ENCODE measurements at regions not wholly inside any gene's neighbourhood (a gene's known extent, or its start where the extent isn't known, plus 50 kb on each side); places are given as distances from the start of the nearest gene placed in this dataset.

GRCh38 chr7:155961241-155962190, 149.3 kb upstream of the SHH start:
- peak; percentile 14 for DNase-seq

GRCh38 chr7:155959894-155960293, 147.6 kb upstream of the SHH start:
- no peak for DNase-seq

GRCh38 chr7:155956977-155957376, 144.7 kb upstream of the SHH start:
- DNase-seq, result no peak

- no peak for DNase-seq
Observed at GRCh38 chr7:155955367-155955635, 143.0 kb upstream of the SHH start.

- DNase-seq, result no peak
Observed at GRCh38 chr7:155954550-155955366, 142.5 kb upstream of the SHH start.

- no peak for DNase-seq
Observed at GRCh38 chr7:155953781-155954549, 141.7 kb upstream of the SHH start.

- DNase-seq, result no peak
Observed at GRCh38 chr7:155953501-155953778, 141.2 kb upstream of the SHH start.

GRCh38 chr7:155951554-155952158, 139.4 kb upstream of the SHH start:
- peak; percentile 63 for DNase-seq

GRCh38 chr7:155950898-155951553, 138.8 kb upstream of the SHH start:
- DNase-seq, result no peak

- no peak for DNase-seq
Observed at GRCh38 chr7:155948845-155949244, 136.6 kb upstream of the SHH start.

- DNase-seq, result no peak
Observed at GRCh38 chr7:155948423-155948822, 136.2 kb upstream of the SHH start.

GRCh38 chr7:155947051-155947450, 134.8 kb upstream of the SHH start:
- no peak for DNase-seq

- DNase-seq, result no peak
Observed at GRCh38 chr7:155945670-155946325, 133.5 kb upstream of the SHH start.

- DNase-seq, result no peak
Observed at GRCh38 chr7:155944901-155945300, 132.6 kb upstream of the SHH start.

GRCh38 chr7:155943251-155943899, 131.1 kb upstream of the SHH start:
- no peak for DNase-seq

GRCh38 chr7:155942226-155942950, 130.1 kb upstream of the SHH start:
- DNase-seq, result no peak

GRCh38 chr7:155941688-155942087, 129.4 kb upstream of the SHH start:
- no peak for DNase-seq

- no peak for DNase-seq
Observed at GRCh38 chr7:155939350-155939749, 127.1 kb upstream of the SHH start.

- no peak for DNase-seq
Observed at GRCh38 chr7:155938129-155938528, 125.9 kb upstream of the SHH start.

- DNase-seq, result no peak
Observed at GRCh38 chr7:155935726-155936125, 123.5 kb upstream of the SHH start.

Data from fibroblast of skin of abdomen (primary cell).